ENCODE measurements at regions not wholly inside any gene's neighbourhood (a gene's known extent, or its start where the extent isn't known, plus 50 kb on each side); places are given as distances from the start of the nearest gene placed in this dataset.
A peak's percentile ranks its signal among the peaks of the same experiment; 100 is the strongest.

GRCh38 chr6:139530561-139530960 is 156.1 kb upstream of the CITED2 start:
- Histone ChIP-seq H3K36me3 (ENCODE audit: control insufficient read depth, insufficient read depth, low read length, severe bottlenecking) (no peaks in the 10 kb centered on the region), H3K27me3 (replicated peaks; ENCODE audit: control insufficient read depth, insufficient read depth, low read length) (no peaks in the 10 kb centered on the region), H3K9me3 (ENCODE audit: control insufficient read depth, low read length) (no peaks in the 10 kb centered on the region), H3K4me3 (ENCODE audit: low read length) (no peak overlapping the region), H3K9ac (ENCODE audit: low read length) (peak overlapping the region; percentile 43), H3K4me1 (ENCODE audit: control insufficient read depth, insufficient read depth, low read length) (peaks cover 33% of the 10 kb centered on the region)
- DNase-seq (ENCODE audit: low read depth), result peak; percentile 29

- Histone ChIP-seq H3K9ac (ENCODE audit: low read length) (no peak overlapping the region), H3K4me3 (ENCODE audit: low read length) (no peak overlapping the region), H3K4me1 (ENCODE audit: control insufficient read depth, insufficient read depth, low read length) (peaks cover 39% of the 10 kb centered on the region), H3K36me3 (ENCODE audit: control insufficient read depth, insufficient read depth, low read length, severe bottlenecking) (no peaks in the 10 kb centered on the region), H3K27me3 (replicated peaks; ENCODE audit: control insufficient read depth, insufficient read depth, low read length) (no peaks in the 10 kb centered on the region), H3K9me3 (ENCODE audit: control insufficient read depth, low read length) (no peaks in the 10 kb centered on the region)
- no peak for DNase-seq (ENCODE audit: low read depth)
Observed at GRCh38 chr6:139529420-139529819, 155.0 kb upstream of the CITED2 start.

- H3K4me1 ChIP-seq (ENCODE audit: control insufficient read depth, insufficient read depth, low read length), result peaks cover 29% of the 10 kb centered on the region
- no peak for DNase-seq (ENCODE audit: low read depth)
- no peak overlapping the region for H3K4me3 ChIP-seq (ENCODE audit: low read length)
- H3K9me3 ChIP-seq (ENCODE audit: control insufficient read depth, low read length), result no peaks in the 10 kb centered on the region
- H3K36me3 ChIP-seq (ENCODE audit: control insufficient read depth, insufficient read depth, low read length, severe bottlenecking), result no peaks in the 10 kb centered on the region
- no peaks in the 10 kb centered on the region for H3K27me3 ChIP-seq (replicated peaks; ENCODE audit: control insufficient read depth, insufficient read depth, low read length)
- no peak overlapping the region for H3K9ac ChIP-seq (ENCODE audit: low read length)
Observed at GRCh38 chr6:139528471-139528870, 154.0 kb upstream of the CITED2 start.

- Histone ChIP-seq H3K4me3 (ENCODE audit: low read length) (no peak overlapping the region), H3K36me3 (ENCODE audit: control insufficient read depth, insufficient read depth, low read length, severe bottlenecking) (no peaks in the 10 kb centered on the region), H3K27me3 (replicated peaks; ENCODE audit: control insufficient read depth, insufficient read depth, low read length) (no peaks in the 10 kb centered on the region), H3K9me3 (ENCODE audit: control insufficient read depth, low read length) (no peaks in the 10 kb centered on the region), H3K4me1 (ENCODE audit: control insufficient read depth, insufficient read depth, low read length) (peaks cover 18% of the 10 kb centered on the region), H3K9ac (ENCODE audit: low read length) (no peak overlapping the region)
- peak; percentile 69 for DNase-seq (ENCODE audit: low read depth)
Observed at GRCh38 chr6:139525415-139525814, 151.0 kb upstream of the CITED2 start.

GRCh38 chr6:139523986-139524385 is 149.5 kb upstream of the CITED2 start:
- H3K9me3 ChIP-seq (ENCODE audit: control insufficient read depth, low read length), result no peaks in the 10 kb centered on the region
- H3K4me1 ChIP-seq (ENCODE audit: control insufficient read depth, insufficient read depth, low read length), result peaks cover 31% of the 10 kb centered on the region
- DNase-seq (ENCODE audit: low read depth), result no peak
- no peaks in the 10 kb centered on the region for H3K36me3 ChIP-seq (ENCODE audit: control insufficient read depth, insufficient read depth, low read length, severe bottlenecking)
- H3K27me3 ChIP-seq (replicated peaks; ENCODE audit: control insufficient read depth, insufficient read depth, low read length), result no peaks in the 10 kb centered on the region
- no peak overlapping the region for H3K9ac ChIP-seq (ENCODE audit: low read length)
- no peak overlapping the region for H3K4me3 ChIP-seq (ENCODE audit: low read length)

GRCh38 chr6:139522511-139523220 is 148.2 kb upstream of the CITED2 start:
- Histone ChIP-seq H3K36me3 (ENCODE audit: control insufficient read depth, insufficient read depth, low read length, severe bottlenecking) (no peaks in the 10 kb centered on the region), H3K4me1 (ENCODE audit: control insufficient read depth, insufficient read depth, low read length) (peaks cover 35% of the 10 kb centered on the region), H3K27me3 (replicated peaks; ENCODE audit: control insufficient read depth, insufficient read depth, low read length) (no peaks in the 10 kb centered on the region), H3K4me3 (ENCODE audit: low read length) (no peak overlapping the region), H3K9ac (ENCODE audit: low read length) (no peak overlapping the region), H3K9me3 (ENCODE audit: control insufficient read depth, low read length) (no peaks in the 10 kb centered on the region)
- peak; percentile 45 for DNase-seq (ENCODE audit: low read depth)

GRCh38 chr6:139521338-139521737 is 146.9 kb upstream of the CITED2 start:
- Histone ChIP-seq H3K4me1 (ENCODE audit: control insufficient read depth, insufficient read depth, low read length) (peaks cover 35% of the 10 kb centered on the region), H3K9me3 (ENCODE audit: control insufficient read depth, low read length) (no peaks in the 10 kb centered on the region), H3K27me3 (replicated peaks; ENCODE audit: control insufficient read depth, insufficient read depth, low read length) (no peaks in the 10 kb centered on the region), H3K36me3 (ENCODE audit: control insufficient read depth, insufficient read depth, low read length, severe bottlenecking) (no peaks in the 10 kb centered on the region), H3K9ac (ENCODE audit: low read length) (no peak overlapping the region), H3K4me3 (ENCODE audit: low read length) (no peak overlapping the region)
- DNase-seq (ENCODE audit: low read depth), result no peak

GRCh38 chr6:139520321-139520768 is 145.9 kb upstream of the CITED2 start:
- no peak for DNase-seq (ENCODE audit: low read depth)
- H3K27me3 ChIP-seq (replicated peaks; ENCODE audit: control insufficient read depth, insufficient read depth, low read length), result no peaks in the 10 kb centered on the region
- no peak overlapping the region for H3K4me3 ChIP-seq (ENCODE audit: low read length)
- H3K9me3 ChIP-seq (ENCODE audit: control insufficient read depth, low read length), result no peaks in the 10 kb centered on the region
- no peaks in the 10 kb centered on the region for H3K36me3 ChIP-seq (ENCODE audit: control insufficient read depth, insufficient read depth, low read length, severe bottlenecking)
- peaks cover 36% of the 10 kb centered on the region for H3K4me1 ChIP-seq (ENCODE audit: control insufficient read depth, insufficient read depth, low read length)
- H3K9ac ChIP-seq (ENCODE audit: low read length), result no peak overlapping the region

GRCh38 chr6:139519571-139520031 is 145.2 kb upstream of the CITED2 start:
- no peaks in the 10 kb centered on the region for H3K27me3 ChIP-seq (replicated peaks; ENCODE audit: control insufficient read depth, insufficient read depth, low read length)
- no peaks in the 10 kb centered on the region for H3K36me3 ChIP-seq (ENCODE audit: control insufficient read depth, insufficient read depth, low read length, severe bottlenecking)
- peak; percentile 11 for DNase-seq (ENCODE audit: low read depth)
- H3K4me3 ChIP-seq (ENCODE audit: low read length), result no peak overlapping the region
- no peaks in the 10 kb centered on the region for H3K9me3 ChIP-seq (ENCODE audit: control insufficient read depth, low read length)
- H3K4me1 ChIP-seq (ENCODE audit: control insufficient read depth, insufficient read depth, low read length), result peaks cover 38% of the 10 kb centered on the region
- no peak overlapping the region for H3K9ac ChIP-seq (ENCODE audit: low read length)

- Histone ChIP-seq H3K36me3 (ENCODE audit: control insufficient read depth, insufficient read depth, low read length, severe bottlenecking) (no peaks in the 10 kb centered on the region), H3K9ac (ENCODE audit: low read length) (no peak overlapping the region), H3K27me3 (replicated peaks; ENCODE audit: control insufficient read depth, insufficient read depth, low read length) (no peaks in the 10 kb centered on the region), H3K4me1 (ENCODE audit: control insufficient read depth, insufficient read depth, low read length) (peaks cover 43% of the 10 kb centered on the region), H3K4me3 (ENCODE audit: low read length) (no peak overlapping the region), H3K9me3 (ENCODE audit: control insufficient read depth, low read length) (no peaks in the 10 kb centered on the region)
- DNase-seq (ENCODE audit: low read depth), result no peak
Observed at GRCh38 chr6:139519097-139519496, 144.6 kb upstream of the CITED2 start.

GRCh38 chr6:139518556-139519091 is 144.2 kb upstream of the CITED2 start:
- peaks cover 43% of the 10 kb centered on the region for H3K4me1 ChIP-seq (ENCODE audit: control insufficient read depth, insufficient read depth, low read length)
- H3K27me3 ChIP-seq (replicated peaks; ENCODE audit: control insufficient read depth, insufficient read depth, low read length), result no peaks in the 10 kb centered on the region
- H3K9me3 ChIP-seq (ENCODE audit: control insufficient read depth, low read length), result no peaks in the 10 kb centered on the region
- DNase-seq (ENCODE audit: low read depth), result no peak
- no peaks in the 10 kb centered on the region for H3K36me3 ChIP-seq (ENCODE audit: control insufficient read depth, insufficient read depth, low read length, severe bottlenecking)
- H3K4me3 ChIP-seq (ENCODE audit: low read length), result no peak overlapping the region
- no peak overlapping the region for H3K9ac ChIP-seq (ENCODE audit: low read length)

Measured in adipocyte (in vitro differentiated cells).